A172 (cell line): ENCODE measurements at regions not wholly inside any gene's neighbourhood (a gene's known extent, or its start where the extent isn't known, plus 50 kb on each side); places are given as distances from the start of the nearest gene placed in this dataset.
"Not testable (repeated sequence)": the region's sequence is repeated elsewhere in the genome, so short reads cannot be mapped to it uniquely, and the experiment has no call there.

Experiments used
- DNase-seq: peaks from one replicate; pipeline ENCODE4 v3.0.0-alpha.2; 2015; ENCODE audit warnings: low spot score

GRCh38 chr5:168072665-168073064 lies 218.8 kb upstream of the WWC1 start:
- DNase-seq, result no peak

DNA sequence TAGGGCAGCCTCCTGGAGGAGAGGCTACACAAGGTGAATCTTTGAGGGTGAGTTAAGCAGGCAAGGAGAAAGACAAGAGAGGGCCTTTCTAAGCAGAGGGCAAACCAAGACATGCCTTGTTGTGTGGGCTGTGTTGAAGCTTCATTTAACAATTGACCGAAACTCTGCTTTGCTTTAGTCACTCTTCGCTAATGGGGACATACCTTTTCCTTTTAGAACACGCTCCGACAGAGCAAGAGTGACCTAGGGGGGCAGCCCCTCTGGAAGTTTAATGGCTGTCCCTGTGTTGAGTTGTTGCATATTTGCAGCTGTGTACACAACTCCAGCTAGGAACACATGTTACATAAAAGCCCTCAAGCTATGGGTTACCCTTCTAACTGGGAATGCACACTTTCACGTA lies 218.1 kb upstream of the WWC1 start:
- DNase-seq, result no peak

- DNase-seq, result peak; percentile 18
These were observed 217.2 kb upstream of the WWC1 start for GRCh38 chr5:168073991-168074800.

GRCh38 chr5:168075387-168075786 lies 216.1 kb upstream of the WWC1 start:
- no peak for DNase-seq

DNA sequence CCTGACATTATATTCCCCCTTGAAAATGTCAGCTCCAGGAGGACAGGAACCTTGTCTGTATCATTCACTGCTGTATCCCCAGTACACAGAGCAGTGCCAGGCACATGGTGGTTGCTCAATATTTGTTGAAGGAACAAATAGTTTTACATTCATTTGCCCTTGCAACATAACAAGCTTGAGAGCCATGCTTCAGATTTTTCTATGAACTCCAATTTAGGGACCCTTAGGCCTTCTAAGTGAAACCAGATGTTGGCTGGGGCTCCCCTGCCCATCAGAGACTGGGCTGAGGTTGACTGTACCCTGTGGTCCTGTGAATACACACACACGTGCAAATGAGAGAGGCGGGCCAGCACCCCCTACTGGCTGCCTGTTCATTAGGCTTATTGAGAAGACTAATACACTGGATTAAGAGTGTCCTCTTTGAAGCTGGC lies 214.9 kb upstream of the WWC1 start:
- DNase-seq, result no peak

DNA sequence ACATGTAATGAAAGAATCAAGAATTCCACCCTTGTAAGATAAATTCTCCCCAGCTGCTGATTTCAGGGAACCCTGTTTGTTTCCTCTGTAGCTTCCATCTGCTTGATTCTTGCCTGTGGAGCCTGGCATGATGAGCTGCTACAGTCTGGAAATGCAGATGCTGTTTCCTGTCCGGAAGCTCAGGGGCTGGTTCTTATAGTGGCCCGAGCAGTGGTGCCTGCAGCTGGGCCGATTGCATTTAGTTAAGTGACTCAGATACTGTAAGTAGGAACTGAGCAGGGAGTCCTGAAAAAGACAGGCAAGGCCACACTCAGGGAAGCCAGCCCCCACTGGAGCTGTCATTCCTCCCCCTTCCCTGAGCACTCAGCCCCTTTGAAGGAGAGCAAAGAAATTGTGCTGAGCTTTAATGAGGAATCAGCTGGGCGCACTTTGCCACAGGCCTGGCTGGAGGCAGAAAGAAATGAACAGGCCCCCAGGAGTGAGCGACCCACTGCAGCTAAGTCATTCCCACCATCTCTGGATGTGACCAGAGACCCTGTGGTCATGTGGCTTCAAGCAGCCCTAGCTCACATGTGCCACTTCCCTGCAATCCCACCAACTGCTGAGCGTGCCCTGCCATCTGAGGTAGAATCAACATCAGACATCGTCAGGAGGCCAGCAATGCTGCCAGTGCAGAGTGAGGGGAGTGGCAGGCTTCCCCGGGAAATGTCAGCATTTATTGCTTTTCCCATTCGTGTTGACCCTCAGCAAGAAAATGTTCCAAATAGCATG lies 206.0 kb upstream of the WWC1 start:
- DNase-seq, result peak; percentile 80

GRCh38 chr5:168086104-168086610 lies 205.3 kb upstream of the WWC1 start:
- peak; percentile 95 for DNase-seq

GRCh38 chr5:168086746-168087145 lies 204.7 kb upstream of the WWC1 start:
- no peak for DNase-seq

GRCh38 chr5:168088410-168089173 lies 202.9 kb upstream of the WWC1 start:
- DNase-seq, result peak; percentile 35

DNA sequence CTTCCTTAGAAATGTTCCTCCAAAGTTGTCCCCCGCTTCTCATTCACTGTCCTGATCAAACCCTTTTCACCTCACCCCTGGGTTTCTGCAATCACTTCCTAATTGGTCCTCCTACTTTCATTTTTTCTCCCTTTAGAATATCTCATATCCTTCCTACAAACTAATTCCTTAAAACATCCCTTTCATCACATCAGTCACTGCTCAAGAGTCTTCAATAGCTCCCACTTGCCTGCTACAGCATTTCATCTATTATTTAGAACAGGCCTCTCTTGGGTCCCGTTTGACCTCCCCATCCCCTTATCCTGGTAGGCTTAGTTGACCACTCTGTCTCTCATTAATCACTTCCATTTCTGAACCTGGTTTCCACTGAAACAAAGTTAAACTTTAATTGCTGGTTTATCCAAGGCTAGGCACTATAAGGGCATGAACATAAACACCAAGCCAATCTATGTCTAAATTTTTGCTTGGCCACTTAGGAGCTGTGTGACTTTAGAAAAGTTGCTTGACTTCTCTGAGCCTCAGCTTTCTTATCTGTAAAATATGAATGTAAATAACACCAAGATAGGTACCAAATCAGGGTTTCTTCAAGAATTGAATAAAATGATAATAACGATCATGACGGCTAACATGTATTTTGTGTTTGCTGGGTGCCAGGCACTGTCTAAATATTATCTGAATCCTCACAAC lies 202.1 kb upstream of the WWC1 start:
- DNase-seq, result no peak

- DNase-seq, result no peak
These were observed 198.9 kb upstream of the WWC1 start for GRCh38 chr5:168092209-168093185.

DNA sequence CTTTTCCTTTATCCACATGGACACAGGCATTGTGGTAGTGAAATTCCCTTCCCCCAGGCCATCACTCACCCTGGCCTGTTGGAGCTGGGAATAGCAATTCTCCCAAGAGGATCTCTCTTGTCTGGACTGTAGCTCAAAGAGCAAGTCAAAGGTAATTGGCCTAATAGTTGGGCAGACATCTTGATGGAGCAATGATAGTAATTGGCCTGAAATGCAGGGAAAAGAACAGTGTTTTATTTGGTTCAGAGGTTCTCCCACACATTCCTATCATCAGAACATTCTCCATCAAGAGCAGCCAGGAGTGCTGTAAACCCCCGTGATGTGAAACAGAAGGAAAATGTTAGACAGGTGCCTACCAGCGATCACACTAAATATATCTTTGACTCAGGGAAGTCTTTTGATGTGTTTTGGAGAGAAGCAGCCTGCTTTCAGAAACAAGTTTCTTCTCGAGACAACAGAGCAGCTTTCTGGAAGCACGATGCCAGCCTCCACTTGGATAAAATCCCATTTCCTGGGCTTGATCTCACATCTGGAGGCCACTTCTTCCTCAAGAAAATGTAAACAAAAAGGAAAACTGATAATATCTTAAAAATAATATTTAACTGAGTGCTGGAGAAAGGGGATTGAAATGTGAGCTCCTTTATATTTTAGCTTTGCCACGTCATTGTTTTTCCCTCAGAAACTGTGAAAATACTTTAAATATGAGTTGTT lies 198.1 kb upstream of the WWC1 start:
- no peak for DNase-seq

DNA sequence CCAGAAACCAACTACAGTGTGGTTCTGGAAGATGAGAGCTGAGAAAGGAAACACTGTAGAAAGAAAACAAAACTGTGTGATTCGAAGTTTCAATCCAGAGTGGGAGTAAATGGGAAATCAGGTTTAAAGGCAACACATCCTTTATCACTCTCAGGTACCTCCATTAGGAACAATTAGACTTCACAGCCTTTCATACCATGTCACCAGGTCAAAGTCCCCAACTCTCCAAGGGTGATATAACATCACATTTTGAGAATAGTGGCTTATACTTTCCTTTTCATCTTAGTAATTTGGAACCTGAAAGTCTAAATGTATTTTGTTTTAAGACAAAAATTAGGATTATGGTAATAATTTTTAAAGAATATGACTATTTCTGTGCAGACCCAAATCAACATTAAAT lies 194.9 kb upstream of the WWC1 start:
- DNase-seq, result no peak

DNA sequence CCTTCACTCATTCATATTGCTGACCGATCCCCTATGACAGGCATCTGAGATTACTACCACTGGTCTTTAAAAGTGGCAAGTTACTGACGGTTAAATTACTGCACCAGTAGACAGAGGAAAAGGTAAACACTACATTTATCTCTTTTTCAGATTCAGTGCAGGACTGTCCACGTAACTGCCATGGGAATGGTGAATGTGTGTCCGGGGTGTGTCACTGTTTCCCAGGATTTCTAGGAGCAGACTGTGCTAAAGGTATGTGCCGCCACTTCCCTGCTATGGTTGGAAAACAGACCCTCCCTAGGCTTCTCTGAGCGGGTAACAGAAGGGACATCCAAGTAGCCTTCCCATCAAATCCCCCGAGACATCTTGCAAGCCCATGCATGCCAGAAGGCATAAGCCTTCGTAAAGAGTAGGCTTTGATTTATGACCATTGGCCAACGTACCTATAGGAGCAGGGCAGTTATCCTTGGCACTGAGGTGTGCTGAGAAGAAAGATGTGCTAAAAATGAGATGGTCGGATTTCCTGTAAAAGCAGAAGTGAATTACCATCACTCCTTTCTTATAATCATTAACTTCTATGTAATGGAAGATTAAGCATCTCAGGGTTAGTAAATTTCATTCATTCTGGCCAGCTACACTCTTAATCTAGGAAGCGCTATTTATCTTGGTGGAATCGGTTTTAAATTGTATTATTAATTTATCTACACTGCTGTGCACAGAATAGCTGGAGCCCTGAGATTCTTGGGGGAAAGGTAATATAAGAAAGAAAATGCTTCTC lies 193.4 kb upstream of the WWC1 start:
- no peak for DNase-seq

DNA sequence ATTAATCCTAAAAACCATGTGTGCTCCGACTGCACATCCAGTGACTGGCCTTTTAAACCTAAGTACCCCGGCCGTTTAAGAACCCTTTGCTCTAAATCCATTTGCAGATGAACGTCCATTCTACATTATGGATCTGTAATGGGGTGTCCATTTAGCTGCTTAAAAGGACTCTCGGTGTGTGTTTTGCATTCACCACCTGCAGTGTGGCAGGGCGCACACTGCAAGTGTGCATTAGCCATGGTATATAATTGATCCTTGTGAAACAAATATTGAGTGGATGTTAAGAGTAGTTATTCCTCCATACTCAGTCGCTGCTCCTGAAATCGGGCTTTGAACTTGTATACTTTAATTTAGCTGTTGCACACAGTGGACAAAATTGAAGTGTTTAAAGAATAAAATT lies 190.1 kb upstream of the WWC1 start:
- no peak for DNase-seq

DNA sequence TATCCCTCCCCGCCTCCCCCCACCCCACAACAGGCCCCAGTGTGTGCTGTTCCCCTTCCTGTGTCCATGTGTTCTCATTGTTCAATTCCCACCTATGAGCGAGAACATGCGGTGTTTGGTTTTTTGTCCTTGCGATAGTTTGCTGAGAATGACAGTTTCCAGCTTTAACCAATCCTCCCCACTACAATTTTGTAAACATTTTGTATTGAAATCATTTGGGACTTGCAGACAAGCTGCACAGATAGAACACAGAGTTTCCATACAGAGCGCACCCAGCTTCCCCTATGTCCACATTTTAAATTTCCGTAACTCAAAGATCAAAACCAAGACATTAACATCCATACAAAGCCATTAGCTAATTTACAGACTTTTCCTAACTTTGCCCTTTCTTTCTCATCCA lies 188.4 kb upstream of the WWC1 start:
- not testable (repeated sequence) for DNase-seq

GRCh38 chr5:168104350-168104749 lies 187.1 kb upstream of the WWC1 start:
- no peak for DNase-seq

DNA sequence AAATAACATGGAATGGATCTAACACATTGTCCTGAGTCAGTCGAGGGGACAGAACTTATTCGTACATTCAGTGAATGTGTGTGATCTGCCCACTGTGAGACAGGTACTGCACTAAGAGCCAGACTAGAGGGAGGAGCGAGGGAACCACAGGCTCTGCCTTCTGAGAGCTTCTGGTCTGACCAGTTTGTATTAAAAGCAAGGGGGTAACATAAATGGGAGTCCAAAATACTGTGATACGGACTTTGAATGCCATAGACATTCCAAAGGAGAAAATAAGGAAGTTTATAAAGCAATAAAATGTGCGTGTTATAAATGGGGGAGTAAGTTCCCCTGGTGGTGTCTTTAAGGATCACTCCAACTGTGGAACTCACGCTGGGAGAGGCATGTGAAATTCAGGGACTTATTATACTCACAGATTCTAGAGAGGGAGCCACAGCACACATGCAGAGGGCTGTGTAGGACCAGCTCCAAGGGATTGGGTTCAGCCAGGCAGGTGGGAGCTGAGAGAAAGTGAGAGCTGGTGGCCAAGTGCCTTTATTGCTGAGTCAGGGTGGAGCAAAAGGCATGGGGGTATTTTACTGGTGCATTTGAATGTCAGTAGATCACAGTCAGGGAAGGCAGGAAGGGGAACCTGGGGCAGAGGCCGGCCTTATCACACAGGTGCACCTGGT lies 186.5 kb upstream of the WWC1 start:
- DNase-seq, result peak; percentile 48
